H9 (cell line): ENCODE measurements at regions not wholly inside any gene's neighbourhood (a gene's known extent, or its start where the extent isn't known, plus 50 kb on each side); places are given as distances from the start of the nearest gene placed in this dataset.

Source experiments
- DNase-seq: peaks from one replicate; pipeline ENCODE4 v3.0.0-alpha.2; 2017
- H2AFZ ChIP-seq: one replicate; pipeline ENCODE4 v1.6.1; 2013; ENCODE audit warnings: mild to moderate bottlenecking, low read length, control low read depth, moderate library complexity
- H2AK5ac ChIP-seq: 2 replicates; pipeline ENCODE4 v1.6.1; 2013; ENCODE audit warnings: low read length, control low read depth, mixed read lengths; ENCODE audit not compliant: insufficient read length
- H2BK120ac ChIP-seq: one replicate; pipeline ENCODE4 v1.6.1; 2013; ENCODE audit warnings: low read depth, mild to moderate bottlenecking, low read length, control low read depth, inconsistent platforms; ENCODE audit not compliant: poor library complexity, severe bottlenecking
- H2BK12ac ChIP-seq: 2 replicates; pipeline ENCODE4 v1.6.1; 2013; ENCODE audit warnings: low read length, control low read depth, mixed read lengths, low read depth; ENCODE audit not compliant: insufficient read length
- H2BK15ac ChIP-seq: 2 replicates; pipeline ENCODE4 v1.6.1; 2013; ENCODE audit warnings: low read depth, low read length, control low read depth
- H2BK20ac ChIP-seq: one replicate; pipeline ENCODE4 v1.6.1; 2013; ENCODE audit warnings: low read depth, mild to moderate bottlenecking, low read length, control low read depth, inconsistent platforms; ENCODE audit not compliant: poor library complexity, severe bottlenecking
- H2BK5ac ChIP-seq: 2 replicates; pipeline ENCODE4 v1.6.1; 2013; ENCODE audit warnings: low read length, control low read depth, mixed read lengths; ENCODE audit not compliant: insufficient read length
- H3K14ac ChIP-seq: 2 replicates; pipeline ENCODE4 v1.6.1; 2013; ENCODE audit warnings: low read length, control low read depth; ENCODE audit not compliant: insufficient read depth
- H3K18ac ChIP-seq: 2 replicates; pipeline ENCODE4 v1.6.1; 2013; ENCODE audit warnings: low read depth, mild to moderate bottlenecking, mixed read lengths, low read length, control low read depth; ENCODE audit not compliant: insufficient read length
- H3K23ac ChIP-seq: 2 replicates; pipeline ENCODE4 v1.6.1; 2013; ENCODE audit warnings: low read length, control low read depth, mixed read lengths, low read depth; ENCODE audit not compliant: insufficient read length
- H3K23me2 ChIP-seq: 2 replicates; pipeline ENCODE4 v1.6.1; 2013; ENCODE audit warnings: low read depth, mild to moderate bottlenecking, mixed read lengths, low read length, control low read depth; ENCODE audit not compliant: insufficient read length, poor library complexity, severe bottlenecking
- H3K27ac ChIP-seq: 2 replicates; pipeline ENCODE4 v1.5.1; 2013; ENCODE audit warnings: low read length, control low read depth, mixed read lengths, low read depth; ENCODE audit not compliant: insufficient read length
- H3K27me3 ChIP-seq: 2 replicates; pipeline ENCODE4 v1.6.1; 2013; ENCODE audit warnings: low read length, control low read depth, inconsistent platforms; ENCODE audit not compliant: insufficient read depth
- H3K4ac ChIP-seq: 2 replicates; pipeline ENCODE4 v1.6.1; 2013; ENCODE audit warnings: low read depth, mild to moderate bottlenecking, control low read depth, inconsistent platforms, low read length, moderate library complexity
- H3K4me1 ChIP-seq: 2 replicates; pipeline ENCODE4 v1.6.1; 2013; ENCODE audit warnings: low read length, control low read depth, inconsistent platforms; ENCODE audit not compliant: insufficient read depth
- H3K4me2 ChIP-seq: 2 replicates; pipeline ENCODE4 v1.6.1; 2013; ENCODE audit warnings: low read length, control low read depth, mixed read lengths; ENCODE audit not compliant: insufficient read length, insufficient read depth
- H3K56ac ChIP-seq: 2 replicates; pipeline ENCODE4 v1.6.1; 2013; ENCODE audit warnings: low read depth, mild to moderate bottlenecking, mixed read lengths, low read length, control low read depth; ENCODE audit not compliant: insufficient read length
- H3K79me1 ChIP-seq: 2 replicates; pipeline ENCODE4 v1.6.1; 2013; ENCODE audit warnings: low read depth, mild to moderate bottlenecking, moderate library complexity, low read length, control low read depth, inconsistent platforms; ENCODE audit not compliant: insufficient read depth, poor library complexity, severe bottlenecking
- H3K79me2 ChIP-seq: 2 replicates; pipeline ENCODE4 v1.6.1; 2013; ENCODE audit warnings: low read length, control low read depth, inconsistent platforms; ENCODE audit not compliant: insufficient read depth
- H3K9ac ChIP-seq: 2 replicates; pipeline ENCODE4 v1.6.1; 2013; ENCODE audit warnings: low read length, control low read depth, mixed read lengths; ENCODE audit not compliant: insufficient read length; ENCODE audit errors: extremely low read depth
- H3K9me3 ChIP-seq: one replicate; pipeline ENCODE4 v1.6.1; 2013; ENCODE audit warnings: low read depth, low read length, inconsistent platforms; ENCODE audit not compliant: control insufficient read depth
- H3T11ph ChIP-seq: one replicate; pipeline ENCODE4 v1.6.1; 2013; ENCODE audit warnings: mild to moderate bottlenecking, low read length, control low read depth, inconsistent platforms
- H4K20me1 ChIP-seq: one replicate; pipeline ENCODE4 v1.6.1; 2013; ENCODE audit not compliant: control insufficient read depth, insufficient read length, insufficient read depth
- H4K5ac ChIP-seq: 2 replicates; pipeline ENCODE4 v1.6.1; 2013; ENCODE audit warnings: low read depth, mild to moderate bottlenecking, mixed read lengths, low read length, control low read depth; ENCODE audit not compliant: insufficient read length
- H4K8ac ChIP-seq: replicated peaks from 2 replicates; pipeline ENCODE4 v1.6.1; 2013; ENCODE audit warnings: low read length, control low read depth, mixed read lengths, low read depth; ENCODE audit not compliant: insufficient read length
- H4K91ac ChIP-seq: 2 replicates; pipeline ENCODE4 v1.6.1; 2013; ENCODE audit warnings: low read depth, mild to moderate bottlenecking, moderate library complexity, mixed read lengths, low read length, control low read depth; ENCODE audit not compliant: insufficient read length
- H3K27ac Mint-ChIP-seq, 3 experiments: 2 replicates in 2 of 3; 3 replicates in 1 of 3; pipeline ENCODE4 v1.8.0; 2020 to 2021; ENCODE audit warnings: mixed read lengths in 3 of 3, mild to moderate bottlenecking in 1 of 3, moderate library complexity in 1 of 3
- H3K27me3 Mint-ChIP-seq: 2 replicates; pipeline ENCODE4 v1.8.0; 2021; ENCODE audit warnings: low read depth, mild to moderate bottlenecking, moderate library complexity, mixed read lengths
- H3K36me3 Mint-ChIP-seq, 3 experiments: 2 replicates in 2 of 3; 3 replicates in 1 of 3; pipeline ENCODE4 v1.8.0; 2020 to 2021; ENCODE audit warnings: low read depth in 3 of 3, mixed read lengths in 3 of 3; ENCODE audit not compliant: insufficient read depth in 1 of 3
- H3K4me1 Mint-ChIP-seq, 2 experiments: 2 replicates each; pipeline ENCODE4 v1.8.0; 2020; ENCODE audit warnings: mixed read lengths in 2 of 2
- H3K4me3 Mint-ChIP-seq, 2 experiments: 2 replicates in 1 of 2; 3 replicates in 1 of 2; pipeline ENCODE4 v1.8.0; 2020 to 2021; ENCODE audit warnings: mild to moderate bottlenecking in 2 of 2, mixed read lengths in 2 of 2, moderate library complexity in 1 of 2
- H3K9me3 Mint-ChIP-seq, 2 experiments: 2 replicates in 1 of 2; 3 replicates in 1 of 2; pipeline ENCODE4 v1.8.0; 2020; ENCODE audit warnings: mild to moderate bottlenecking in 2 of 2, mixed read lengths in 2 of 2, moderate library complexity in 1 of 2
- WGBS: extraction: QIAGEN DNeasy Blood & Tissue Kit; methylation state at CpG from one replicate; pipeline ENCODE4 v1.1.7; 2013; ENCODE audit warnings: missing lambda C conversion rate, low lambda C conversion rate, mixed read lengths; ENCODE audit not compliant: insufficient read length; ENCODE audit errors: extremely low coverage; 5-methylcytosine and 5-hydroxymethylcytosine counted together
- TF ChIP-seq, protein P1 (sequence below): fragments of 200-600 bp; sonication (generic); conservative IDR thresholded peaks from 3 replicates; pipeline ENCODE4 v1.8.0; 2021; ENCODE audit warnings: antibody characterized with exemption, mild to moderate bottlenecking

DNA sequence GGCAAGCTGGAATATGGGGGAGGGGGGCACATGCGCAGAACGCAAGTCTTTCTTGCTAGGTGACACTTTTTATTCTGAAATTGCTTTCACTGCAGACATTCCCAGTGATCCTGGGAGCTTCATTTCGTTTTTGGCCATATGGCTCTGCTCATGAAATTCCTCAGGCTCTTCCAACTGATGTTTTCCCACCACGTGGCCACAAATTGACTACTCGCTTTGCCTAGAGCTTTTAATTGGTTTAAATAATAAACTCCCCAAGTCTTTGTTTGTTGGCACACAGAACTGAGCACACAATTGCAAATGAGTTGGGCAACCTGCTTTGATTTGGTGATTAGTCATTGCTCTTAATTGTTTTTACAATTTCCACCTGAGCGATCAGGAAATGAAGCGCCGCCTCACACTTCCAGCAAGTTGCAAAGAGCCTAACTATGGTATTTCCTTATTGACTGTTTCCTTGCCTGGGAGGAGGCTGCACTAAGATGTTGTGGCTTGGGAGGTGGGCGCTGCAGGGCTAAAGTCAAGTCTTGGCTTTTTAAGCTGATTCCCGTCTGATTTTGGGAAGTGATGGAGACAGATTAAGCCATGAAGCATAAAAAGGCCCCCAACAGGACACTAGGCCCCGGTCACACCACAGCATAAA is 282.5 kb downstream of the ZIC3 start:
- Mint-ChIP-seq H3K27me3 (peaks cover 1% of the 10 kb centered on the region), H3K4me1 (peaks cover 21 to 30% of the 10 kb centered on the region in 2 experiments), H3K27ac (no peak overlapping the region), H3K36me3 (no peaks in the 10 kb centered on the region; a peak in 2 of 7 replicates), H3K9me3 (peaks cover 0 to 32% of the 10 kb centered on the region in 2 experiments; a peak in 3 of 5 replicates), H3K4me3 (no peak overlapping the region; a peak in 1 of 5 replicates)
- Histone ChIP-seq H4K8ac (no peak overlapping the region), H3K23ac (no peak overlapping the region), H2BK120ac (no peak overlapping the region), H4K91ac (no peak overlapping the region), H3K9me3 (no peaks in the 10 kb centered on the region), H2AFZ (no peak overlapping the region), H3K79me2 (no peaks in the 10 kb centered on the region), H3T11ph (peak overlapping the region; percentile 60), H3K18ac (no peak overlapping the region), H3K27ac (no peak overlapping the region), H3K14ac (no peak overlapping the region), H3K4ac (no peak overlapping the region), H2BK5ac (no peak overlapping the region), H3K56ac (no peak overlapping the region), H2AK5ac (no peak overlapping the region), H4K5ac (no peak overlapping the region), H2BK12ac (no peak overlapping the region), H3K4me1 (peaks cover 7% of the 10 kb centered on the region), H3K27me3 (no peaks in the 10 kb centered on the region), H2BK20ac (no peak overlapping the region), H2BK15ac (no peak overlapping the region), H3K4me2 (no peak overlapping the region), H3K23me2 (no peaks in the 10 kb centered on the region), H3K9ac (no peak overlapping the region), H3K79me1 (no peaks in the 10 kb centered on the region), H4K20me1 (no peaks in the 10 kb centered on the region)
- DNase-seq: peak; percentile 27
- TF ChIP-seq, protein P1, sequence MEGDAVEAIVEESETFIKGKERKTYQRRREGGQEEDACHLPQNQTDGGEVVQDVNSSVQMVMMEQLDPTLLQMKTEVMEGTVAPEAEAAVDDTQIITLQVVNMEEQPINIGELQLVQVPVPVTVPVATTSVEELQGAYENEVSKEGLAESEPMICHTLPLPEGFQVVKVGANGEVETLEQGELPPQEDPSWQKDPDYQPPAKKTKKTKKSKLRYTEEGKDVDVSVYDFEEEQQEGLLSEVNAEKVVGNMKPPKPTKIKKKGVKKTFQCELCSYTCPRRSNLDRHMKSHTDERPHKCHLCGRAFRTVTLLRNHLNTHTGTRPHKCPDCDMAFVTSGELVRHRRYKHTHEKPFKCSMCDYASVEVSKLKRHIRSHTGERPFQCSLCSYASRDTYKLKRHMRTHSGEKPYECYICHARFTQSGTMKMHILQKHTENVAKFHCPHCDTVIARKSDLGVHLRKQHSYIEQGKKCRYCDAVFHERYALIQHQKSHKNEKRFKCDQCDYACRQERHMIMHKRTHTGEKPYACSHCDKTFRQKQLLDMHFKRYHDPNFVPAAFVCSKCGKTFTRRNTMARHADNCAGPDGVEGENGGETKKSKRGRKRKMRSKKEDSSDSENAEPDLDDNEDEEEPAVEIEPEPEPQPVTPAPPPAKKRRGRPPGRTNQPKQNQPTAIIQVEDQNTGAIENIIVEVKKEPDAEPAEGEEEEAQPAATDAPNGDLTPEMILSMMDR: no peak
- WGBS: no CpG with 5 or more reads among the region's 11 CpGs
